Coronary artery (tissue), 2 donors: ENCODE measurements at regions not wholly inside any gene's neighbourhood (a gene's known extent, or its start where the extent isn't known, plus 50 kb on each side); places are given as distances from the start of the nearest gene placed in this dataset.
"Not testable (repeated sequence)": the region's sequence is repeated elsewhere in the genome, so short reads cannot be mapped to it uniquely, and the experiment has no call there.

Experiments used
- DNase-seq: peaks from one replicate; pipeline ENCODE4 v3.0.0-alpha.2; 2017; ENCODE audit warnings: low spot score
- H3K27ac ChIP-seq, 2 donors: fragments of 200-600 bp; sonication (generic); one replicate each; pipeline ENCODE4 v1.5.1; 2016 to 2019
- H3K4me3 ChIP-seq: fragments of 200-600 bp; sonication (generic); 2 replicates; pipeline ENCODE4 v1.5.1; 2016; ENCODE audit warnings: mild to moderate bottlenecking, moderate library complexity
- CTCF ChIP-seq: fragments of 200-600 bp; sonication (generic); IDR thresholded peaks from one replicate; pipeline ENCODE4 v1.5.1; 2019; ENCODE audit warnings: antibody characterized with exemption

- no peak for DNase-seq
- H3K4me3 ChIP-seq = no peak overlapping the region
- no peak for TF ChIP-seq CTCF
- no peak overlapping the region for H3K27ac ChIP-seq
These were observed 236.6 kb upstream of the CCDC196 start for GRCh38 chr14:66249544-66249943.

GRCh38 chr14:66254038-66254437 is 232.1 kb upstream of the CCDC196 start:
- TF ChIP-seq CTCF = no peak
- no peak for DNase-seq
- Histone ChIP-seq H3K4me3 (no peak overlapping the region), H3K27ac (no peak overlapping the region)

- H3K27ac ChIP-seq = no peak overlapping the region
- no peak overlapping the region for H3K4me3 ChIP-seq
- TF ChIP-seq CTCF = no peak
- no peak for DNase-seq
These were observed 217.3 kb upstream of the CCDC196 start for GRCh38 chr14:66268802-66269334.

GRCh38 chr14:66272221-66272620 is 213.9 kb upstream of the CCDC196 start:
- no peak overlapping the region for H3K27ac ChIP-seq
- H3K4me3 ChIP-seq = no peak overlapping the region
- no peak for TF ChIP-seq CTCF
- no peak for DNase-seq

- DNase-seq = no peak
- no peak overlapping the region for H3K27ac ChIP-seq
- TF ChIP-seq CTCF = no peak
- H3K4me3 ChIP-seq = no peak overlapping the region
These were observed 212.8 kb upstream of the CCDC196 start for GRCh38 chr14:66273261-66273832.

- not testable (repeated sequence) for H3K4me3 ChIP-seq, DNase-seq, H3K27ac ChIP-seq
These were observed 207.8 kb upstream of the CCDC196 start for GRCh38 chr14:66278418-66278817.

- TF ChIP-seq CTCF = no peak
- peak overlapping the region; percentile 36 to 47 for H3K27ac ChIP-seq
- DNase-seq = peak; percentile 79
These were observed 205.0 kb upstream of the CCDC196 start for GRCh38 chr14:66281036-66281776.

More at GRCh38 chr14:66281036-66281776, 205.0 kb upstream of the CCDC196 start:
- no peak overlapping the region for H3K4me3 ChIP-seq
